GM18502 (cell line): ENCODE measurements at regions not wholly inside any gene's neighbourhood (a gene's known extent, or its start where the extent isn't known, plus 50 kb on each side); places are given as distances from the start of the nearest gene placed in this dataset.
"Not testable (repeated sequence)": the region's sequence is repeated elsewhere in the genome, so short reads cannot be mapped to it uniquely, and the experiment has no call there.

Experiments
- ATAC-seq: cut with Tn5 transposase; IDR thresholded peaks from one replicate; pipeline ENCODE4 v1.9.1; 2021; ENCODE audit warnings: mild to moderate bottlenecking; ENCODE audit not compliant: unreplicated experiment, poor library complexity

- no peak for ATAC-seq
Measured at GRCh38 chr2:128413718-128414341, 95.2 kb upstream of the HS6ST1 start.

- ATAC-seq: no peak
Measured at GRCh38 chr2:128414351-128414750, 95.7 kb upstream of the HS6ST1 start.

GRCh38 chr2:128414946-128415778 is 96.5 kb upstream of the HS6ST1 start:
- no peak for ATAC-seq

GRCh38 chr2:128415779-128416061 is 97.1 kb upstream of the HS6ST1 start:
- no peak for ATAC-seq

- ATAC-seq: no peak
Measured at GRCh38 chr2:128416109-128416785, 97.6 kb upstream of the HS6ST1 start.

- ATAC-seq: no peak
Measured at GRCh38 chr2:128416806-128417205, 98.1 kb upstream of the HS6ST1 start.

GRCh38 chr2:128417264-128417663 is 98.6 kb upstream of the HS6ST1 start:
- ATAC-seq: not testable (repeated sequence)

GRCh38 chr2:128420131-128420530 is 101.5 kb upstream of the HS6ST1 start:
- no peak for ATAC-seq

- no peak for ATAC-seq
Measured at GRCh38 chr2:128420776-128421175, 102.1 kb upstream of the HS6ST1 start.

GRCh38 chr2:128421286-128421685 is 102.6 kb upstream of the HS6ST1 start:
- no peak for ATAC-seq

- no peak for ATAC-seq
Measured at GRCh38 chr2:128421861-128422311, 103.2 kb upstream of the HS6ST1 start.

GRCh38 chr2:128422571-128422970 is 103.9 kb upstream of the HS6ST1 start:
- no peak for ATAC-seq

GRCh38 chr2:128423788-128424165 is 105.1 kb upstream of the HS6ST1 start:
- no peak for ATAC-seq

- ATAC-seq: no peak
Measured at GRCh38 chr2:128424406-128425171, 105.9 kb upstream of the HS6ST1 start.

GRCh38 chr2:128425216-128425615 is 106.5 kb upstream of the HS6ST1 start:
- ATAC-seq: no peak

GRCh38 chr2:128425731-128426620 is 107.3 kb upstream of the HS6ST1 start:
- ATAC-seq: no peak

- ATAC-seq: no peak
Measured at GRCh38 chr2:128427413-128427755, 108.7 kb upstream of the HS6ST1 start.

GRCh38 chr2:128428415-128428814 is 109.7 kb upstream of the HS6ST1 start:
- ATAC-seq: no peak

GRCh38 chr2:128432423-128432822 is 113.8 kb upstream of the HS6ST1 start:
- no peak for ATAC-seq
